Liver (tissue), 3 donors: ENCODE measurements at regions not wholly inside any gene's neighbourhood (a gene's known extent, or its start where the extent isn't known, plus 50 kb on each side); places are given as distances from the start of the nearest gene placed in this dataset.

Source experiments
- FOXA2 ChIP-seq: IDR thresholded peaks from 2 replicates; pipeline ENCODE4 v1.6.1; 2016; ENCODE audit warnings: antibody characterized with exemption
- JUND ChIP-seq, 2 donors: IDR thresholded peaks; 2 replicates each; pipeline ENCODE4 v1.6.1; 2016; ENCODE audit warnings: antibody characterized with exemption in 2 of 2
- TF ChIP-seq, protein P1 (sequence below): fragments of 150-350 bp; IDR thresholded peaks from 2 replicates; pipeline ENCODE4 v1.5.1; 2017; ENCODE audit warnings: improper control_type of control experiment, low read depth, low read length; ENCODE audit not compliant: missing input control
- donor health status: healthy.
- donor health status: healthy.

GRCh38 chr5:4980201-4980600, 159.9 kb upstream of the ADAMTS16 start:
- TF ChIP-seq, protein P1, sequence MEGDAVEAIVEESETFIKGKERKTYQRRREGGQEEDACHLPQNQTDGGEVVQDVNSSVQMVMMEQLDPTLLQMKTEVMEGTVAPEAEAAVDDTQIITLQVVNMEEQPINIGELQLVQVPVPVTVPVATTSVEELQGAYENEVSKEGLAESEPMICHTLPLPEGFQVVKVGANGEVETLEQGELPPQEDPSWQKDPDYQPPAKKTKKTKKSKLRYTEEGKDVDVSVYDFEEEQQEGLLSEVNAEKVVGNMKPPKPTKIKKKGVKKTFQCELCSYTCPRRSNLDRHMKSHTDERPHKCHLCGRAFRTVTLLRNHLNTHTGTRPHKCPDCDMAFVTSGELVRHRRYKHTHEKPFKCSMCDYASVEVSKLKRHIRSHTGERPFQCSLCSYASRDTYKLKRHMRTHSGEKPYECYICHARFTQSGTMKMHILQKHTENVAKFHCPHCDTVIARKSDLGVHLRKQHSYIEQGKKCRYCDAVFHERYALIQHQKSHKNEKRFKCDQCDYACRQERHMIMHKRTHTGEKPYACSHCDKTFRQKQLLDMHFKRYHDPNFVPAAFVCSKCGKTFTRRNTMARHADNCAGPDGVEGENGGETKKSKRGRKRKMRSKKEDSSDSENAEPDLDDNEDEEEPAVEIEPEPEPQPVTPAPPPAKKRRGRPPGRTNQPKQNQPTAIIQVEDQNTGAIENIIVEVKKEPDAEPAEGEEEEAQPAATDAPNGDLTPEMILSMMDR, result no peak
- TF ChIP-seq JUND (IDR thresholded peaks at IDR 0.05) (no peak), FOXA2 (no peak)
